H1 (cell line): ENCODE measurements at regions not wholly inside any gene's neighbourhood (a gene's known extent, or its start where the extent isn't known, plus 50 kb on each side); places are given as distances from the start of the nearest gene placed in this dataset.

Source experiments
- ATF3 ChIP-seq: IDR thresholded peaks from 2 replicates; pipeline ENCODE4 v1.6.1; 2011; ENCODE audit warnings: low read depth, mild to moderate bottlenecking, low read length; ENCODE audit not compliant: insufficient read depth
- HDAC2 ChIP-seq, 2 experiments: fragments of 300-600 bp in 1 of 2; sonication (generic) in 1 of 2; IDR thresholded peaks; 2 replicates each; pipeline ENCODE4 v1.6.1; 2011 to 2012; ENCODE audit warnings: low read depth in 2 of 2, low read length in 2 of 2, mild to moderate bottlenecking in 2 of 2, moderate library complexity in 2 of 2, borderline replicate concordance in 1 of 2, inconsistent platforms in 1 of 2
- JUND ChIP-seq: IDR thresholded peaks from 2 replicates; pipeline ENCODE4 v1.6.1; 2011; ENCODE audit warnings: mild to moderate bottlenecking, improper control_type of control experiment, low read length
- KDM5A ChIP-seq: fragments of 200-600 bp; IDR thresholded peaks from 2 replicates; pipeline ENCODE4 v1.7.1; 2012; ENCODE audit warnings: mild to moderate bottlenecking, low read length, inconsistent platforms, mixed read lengths
- MAFK ChIP-seq: IDR thresholded peaks from 2 replicates; pipeline ENCODE4 v1.6.1; 2012; ENCODE audit warnings: low read depth, mild to moderate bottlenecking, improper control_type of control experiment, low read length
- TEAD4 ChIP-seq: IDR thresholded peaks from 2 replicates; pipeline ENCODE4 v1.6.1; 2012; ENCODE audit warnings: low read depth, low read length, inconsistent platforms, mixed read lengths
- TF ChIP-seq, protein P1 (sequence below), 3 experiments: IDR thresholded peaks; 1 replicate in 2 of 3; 2 replicates in 1 of 3; pipeline versions ENCODE4 v1.5.1 to v1.6.1; 2011; ENCODE audit warnings: low read length in 3 of 3, mild to moderate bottlenecking in 3 of 3, inconsistent platforms in 2 of 3, low read depth in 1 of 3, moderate library complexity in 1 of 3; ENCODE audit not compliant: insufficient read depth in 1 of 3; ENCODE audit errors: control extremely low read depth in 1 of 3

DNA sequence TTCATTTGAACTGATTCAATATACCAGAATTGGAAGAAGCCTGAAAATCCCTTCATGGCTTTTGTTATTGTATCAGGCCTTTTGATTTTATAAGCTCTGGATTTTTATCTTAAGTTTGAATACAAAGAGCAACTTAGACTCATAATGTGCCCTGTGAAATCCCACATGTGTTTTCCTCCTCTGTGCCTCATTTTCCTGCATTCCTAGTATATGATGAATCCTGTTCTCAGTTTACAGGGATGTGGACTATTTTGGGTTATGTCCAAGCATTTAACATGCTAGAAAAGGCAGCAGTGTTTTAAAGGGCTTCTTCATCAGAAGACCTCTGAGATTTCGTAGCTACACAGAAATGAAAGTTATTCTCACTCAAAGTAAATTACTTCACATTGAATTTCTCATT lies 455.0 kb downstream of the RFPL4B start:
- no peak for TF ChIP-seq TEAD4
- TF ChIP-seq KDM5A, result no peak
- TF ChIP-seq JUND, result no peak
- TF ChIP-seq, protein P1, sequence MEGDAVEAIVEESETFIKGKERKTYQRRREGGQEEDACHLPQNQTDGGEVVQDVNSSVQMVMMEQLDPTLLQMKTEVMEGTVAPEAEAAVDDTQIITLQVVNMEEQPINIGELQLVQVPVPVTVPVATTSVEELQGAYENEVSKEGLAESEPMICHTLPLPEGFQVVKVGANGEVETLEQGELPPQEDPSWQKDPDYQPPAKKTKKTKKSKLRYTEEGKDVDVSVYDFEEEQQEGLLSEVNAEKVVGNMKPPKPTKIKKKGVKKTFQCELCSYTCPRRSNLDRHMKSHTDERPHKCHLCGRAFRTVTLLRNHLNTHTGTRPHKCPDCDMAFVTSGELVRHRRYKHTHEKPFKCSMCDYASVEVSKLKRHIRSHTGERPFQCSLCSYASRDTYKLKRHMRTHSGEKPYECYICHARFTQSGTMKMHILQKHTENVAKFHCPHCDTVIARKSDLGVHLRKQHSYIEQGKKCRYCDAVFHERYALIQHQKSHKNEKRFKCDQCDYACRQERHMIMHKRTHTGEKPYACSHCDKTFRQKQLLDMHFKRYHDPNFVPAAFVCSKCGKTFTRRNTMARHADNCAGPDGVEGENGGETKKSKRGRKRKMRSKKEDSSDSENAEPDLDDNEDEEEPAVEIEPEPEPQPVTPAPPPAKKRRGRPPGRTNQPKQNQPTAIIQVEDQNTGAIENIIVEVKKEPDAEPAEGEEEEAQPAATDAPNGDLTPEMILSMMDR (IDR thresholded peaks at IDR 0.05; ENCODE audit: control extremely low read depth in 1 of 3, insufficient read depth in 1 of 3, low read depth in 1 of 3, low read length in 3 of 3), result no peak
- TF ChIP-seq MAFK, result no peak
- TF ChIP-seq HDAC2 (IDR thresholded peaks at IDR 0.05; ENCODE audit: borderline replicate concordance in 1 of 2, low read depth in 2 of 2, low read length in 2 of 2), result no peak
- TF ChIP-seq ATF3, result no peak
